NCI-H2227 (cell line): ENCODE measurements at regions not wholly inside any gene's neighbourhood (a gene's known extent, or its start where the extent isn't known, plus 50 kb on each side); places are given as distances from the start of the nearest gene placed in this dataset.
"Not testable (repeated sequence)": the region's sequence is repeated elsewhere in the genome, so short reads cannot be mapped to it uniquely, and the experiment has no call there.

Experiments used
- DNase-seq: peaks from one replicate; lab custom pipeline; 2025; ENCODE audit not compliant: unreplicated experiment; lab: John Stamatoyannopoulos, UW

DNA sequence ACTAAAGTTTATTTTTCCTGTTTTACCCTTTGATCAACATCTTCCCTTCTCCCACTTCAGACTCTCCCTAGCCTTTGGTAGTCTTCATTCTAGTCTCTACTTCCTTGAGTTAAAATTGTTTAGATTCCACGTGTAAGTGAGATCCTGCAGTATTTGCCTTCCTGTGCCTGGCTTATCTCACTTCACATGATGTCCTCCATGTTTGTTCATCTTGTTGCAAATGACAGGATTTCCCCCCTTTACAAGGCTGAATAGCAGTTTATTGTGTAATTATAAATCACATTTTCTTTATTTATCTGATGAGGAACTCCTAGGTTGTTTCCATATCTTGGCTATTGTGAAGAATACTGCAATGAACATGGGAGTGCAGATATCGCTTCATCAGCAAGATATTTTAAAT, 461.7 kb downstream of the CHSY3 start:
- DNase-seq, result no peak

DNA sequence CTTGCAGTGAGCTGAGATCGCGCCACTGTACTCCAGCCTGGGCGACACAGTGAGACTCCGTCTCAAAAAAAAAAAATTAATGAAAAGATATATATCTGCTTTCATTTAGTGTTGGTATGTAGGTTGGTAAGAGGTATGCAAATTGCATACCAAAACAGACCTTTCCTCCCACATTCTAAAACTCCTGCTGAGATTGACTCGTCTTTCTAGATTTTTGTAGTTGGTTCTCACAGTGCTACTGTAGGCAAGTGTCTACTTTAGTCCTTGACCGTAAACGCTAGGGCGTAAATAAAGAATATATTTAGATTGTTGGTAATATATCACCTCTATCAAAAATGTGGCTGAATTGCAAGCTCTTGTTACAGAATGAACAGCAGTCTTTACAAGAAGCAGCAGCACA, 445.9 kb downstream of the CHSY3 start:
- DNase-seq, result no peak

DNA sequence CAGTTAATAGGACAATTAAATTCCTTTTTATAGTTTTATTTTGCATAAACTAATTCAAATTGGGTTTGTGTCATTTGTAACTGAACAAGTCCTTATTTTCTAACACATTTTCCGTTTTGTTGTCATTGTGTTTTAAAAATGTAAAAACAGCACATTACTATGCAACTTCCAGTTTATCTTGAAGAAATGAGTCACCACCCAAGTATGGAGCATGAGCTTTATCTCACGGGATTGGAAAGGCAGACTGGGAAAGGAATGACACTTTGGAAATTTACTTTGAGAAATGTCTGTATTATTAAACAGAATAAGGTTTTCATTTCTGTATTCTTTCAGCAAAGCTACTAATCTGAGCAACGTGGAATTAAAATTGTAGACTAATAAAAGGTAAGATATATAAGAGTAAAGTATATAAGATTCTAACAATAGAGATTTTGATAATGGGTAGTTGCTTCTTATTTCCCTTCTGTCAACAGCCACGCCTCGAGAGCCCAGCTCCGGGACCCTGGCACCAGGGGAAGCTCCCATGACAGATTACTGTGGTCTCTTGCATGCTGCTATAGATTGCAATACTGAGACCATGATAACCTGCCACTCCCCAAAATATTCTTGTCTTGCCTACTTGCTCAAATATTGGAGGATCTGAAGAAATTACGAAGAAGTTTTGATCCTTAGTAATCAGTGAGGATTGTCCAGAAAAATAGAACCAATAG, 433.1 kb downstream of the CHSY3 start:
- DNase-seq, result no peak

DNA sequence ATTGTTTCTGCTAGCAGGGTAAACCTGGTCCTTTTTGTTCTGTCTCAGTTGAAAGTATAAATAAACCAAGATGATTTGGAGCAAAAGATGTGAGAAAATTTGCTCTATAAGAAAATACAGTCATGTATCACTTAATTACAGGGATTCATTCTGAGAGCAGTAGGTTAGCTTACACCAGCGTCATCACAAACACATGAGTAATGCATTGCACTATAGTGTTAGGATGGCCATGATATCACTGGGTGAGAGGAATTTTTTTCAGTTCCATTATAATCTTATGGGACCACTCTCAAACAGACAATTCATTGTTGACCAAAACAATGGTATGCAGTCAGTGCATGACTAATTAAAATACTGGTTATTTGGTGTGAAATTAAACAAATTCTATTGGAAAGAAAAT, 430.9 kb downstream of the CHSY3 start:
- DNase-seq, result no peak

DNA sequence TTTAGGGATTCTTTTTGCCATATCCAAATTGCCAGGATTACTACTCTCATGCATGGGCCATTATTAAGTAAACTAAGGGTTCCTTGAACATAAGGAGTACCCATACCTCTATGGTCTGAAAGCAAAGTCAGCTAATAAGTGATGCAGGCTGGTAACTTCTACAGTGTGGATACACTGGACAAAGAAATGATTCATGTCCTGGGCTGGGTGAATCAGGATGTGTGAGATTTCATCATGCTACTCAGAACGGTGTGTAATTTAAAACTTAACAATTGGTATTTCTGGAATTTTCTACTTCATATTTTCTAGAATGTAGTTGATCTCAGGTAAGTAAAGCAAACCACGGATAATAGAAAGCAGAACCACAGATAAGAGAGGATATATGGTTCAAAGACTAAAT, 428.8 kb downstream of the CHSY3 start:
- DNase-seq, result no peak

DNA sequence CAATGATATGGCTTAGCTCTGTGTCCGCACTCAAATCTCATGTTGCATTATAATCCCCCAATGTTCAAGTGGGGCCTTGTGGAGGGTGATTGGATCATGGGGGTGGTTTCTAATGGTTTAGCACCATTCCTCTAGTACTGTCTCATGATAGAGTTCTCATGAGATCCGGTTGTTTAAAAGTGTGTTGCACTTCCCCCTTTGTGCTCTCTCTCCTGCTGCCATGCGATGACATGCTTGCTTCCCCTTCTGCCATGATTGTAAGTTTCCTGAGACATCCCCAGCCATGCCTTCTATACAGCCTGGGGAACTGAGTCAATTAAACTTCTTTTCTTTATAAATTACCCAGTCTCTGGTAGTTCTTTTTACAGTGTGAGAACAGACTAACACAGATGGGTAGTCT, 427.1 kb downstream of the CHSY3 start:
- no peak for DNase-seq

DNA sequence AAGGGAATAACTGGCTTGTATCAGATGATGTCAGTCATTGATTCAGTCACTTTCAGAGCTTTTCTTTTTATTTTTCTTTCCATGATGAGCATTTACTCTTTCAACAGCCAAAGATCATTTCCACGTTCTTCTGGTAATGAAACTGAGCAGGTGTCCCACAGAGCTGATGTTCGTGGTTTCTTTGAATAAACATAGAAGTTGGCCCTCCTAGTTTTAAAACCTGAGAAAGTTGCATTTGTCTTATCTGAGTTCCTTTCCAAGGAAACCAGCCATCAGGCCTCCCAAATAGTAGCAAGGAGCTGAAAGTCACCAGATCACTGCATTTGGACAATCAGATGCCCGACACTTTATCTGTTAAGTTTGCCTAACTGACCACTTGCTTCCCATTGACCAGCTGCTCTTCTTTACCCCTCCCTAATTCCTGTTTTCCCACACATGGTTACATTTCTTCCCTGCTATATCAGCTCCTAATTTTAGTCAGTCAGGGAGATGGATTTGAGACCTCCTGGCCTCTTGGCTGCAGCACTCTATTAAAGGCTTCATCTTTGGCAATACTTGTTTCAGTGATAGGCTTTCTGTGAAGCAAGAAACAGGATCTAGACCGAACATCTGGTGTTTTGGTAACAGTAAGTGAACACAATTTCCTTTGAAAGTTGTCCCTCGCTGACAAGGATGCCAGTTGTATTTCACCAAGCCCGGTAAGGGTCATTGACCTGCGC, 420.8 kb downstream of the CHSY3 start:
- no peak for DNase-seq

DNA sequence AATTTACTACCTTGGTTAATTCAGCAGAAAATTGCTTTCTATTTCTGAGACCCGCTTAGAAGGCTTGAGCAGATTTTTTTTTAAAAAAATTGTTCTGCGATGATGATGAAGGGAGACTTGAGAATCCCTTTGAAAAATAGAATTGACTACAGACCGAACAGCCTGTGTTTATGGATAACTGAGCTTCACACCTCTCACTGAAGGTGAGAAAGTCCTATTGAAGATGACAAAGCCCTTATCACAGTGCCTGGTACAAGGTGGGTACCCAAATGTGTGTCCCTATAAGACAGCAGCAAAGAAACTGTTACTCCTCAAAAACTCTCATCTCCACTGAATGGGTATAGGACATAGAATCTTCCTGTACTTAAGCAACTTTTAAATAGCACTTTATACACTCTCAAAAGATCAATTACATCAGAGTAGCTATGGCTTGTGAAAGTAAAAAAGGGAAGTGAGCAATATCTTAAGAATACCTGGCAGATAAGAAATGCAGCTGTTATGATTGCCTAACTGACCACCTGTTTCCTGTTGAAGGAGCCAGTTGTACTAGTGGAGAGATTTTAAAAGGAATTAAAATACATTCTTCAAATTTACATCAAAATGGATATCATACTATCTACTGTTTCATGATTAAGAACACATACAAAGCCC, 419.7 kb downstream of the CHSY3 start:
- DNase-seq, result no peak

DNA sequence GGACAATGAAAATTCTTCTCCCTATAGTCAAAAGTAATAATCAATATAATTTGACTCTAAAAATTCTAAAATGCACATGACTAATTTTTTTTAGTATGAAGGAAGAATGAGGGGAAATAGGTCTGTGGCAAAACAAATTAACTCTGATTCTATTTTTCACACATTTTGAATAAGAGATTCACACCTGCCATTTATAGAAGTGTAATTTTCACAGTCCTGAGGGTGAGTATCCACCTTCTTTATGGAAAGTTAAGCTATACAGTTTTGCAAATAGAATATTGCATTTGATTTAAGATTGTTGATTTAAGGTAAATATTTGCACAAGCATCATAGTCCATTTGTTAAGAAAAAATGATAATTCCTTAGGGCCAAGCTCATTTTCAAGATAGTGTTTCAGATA, 417.7 kb downstream of the CHSY3 start:
- no peak for DNase-seq

DNA sequence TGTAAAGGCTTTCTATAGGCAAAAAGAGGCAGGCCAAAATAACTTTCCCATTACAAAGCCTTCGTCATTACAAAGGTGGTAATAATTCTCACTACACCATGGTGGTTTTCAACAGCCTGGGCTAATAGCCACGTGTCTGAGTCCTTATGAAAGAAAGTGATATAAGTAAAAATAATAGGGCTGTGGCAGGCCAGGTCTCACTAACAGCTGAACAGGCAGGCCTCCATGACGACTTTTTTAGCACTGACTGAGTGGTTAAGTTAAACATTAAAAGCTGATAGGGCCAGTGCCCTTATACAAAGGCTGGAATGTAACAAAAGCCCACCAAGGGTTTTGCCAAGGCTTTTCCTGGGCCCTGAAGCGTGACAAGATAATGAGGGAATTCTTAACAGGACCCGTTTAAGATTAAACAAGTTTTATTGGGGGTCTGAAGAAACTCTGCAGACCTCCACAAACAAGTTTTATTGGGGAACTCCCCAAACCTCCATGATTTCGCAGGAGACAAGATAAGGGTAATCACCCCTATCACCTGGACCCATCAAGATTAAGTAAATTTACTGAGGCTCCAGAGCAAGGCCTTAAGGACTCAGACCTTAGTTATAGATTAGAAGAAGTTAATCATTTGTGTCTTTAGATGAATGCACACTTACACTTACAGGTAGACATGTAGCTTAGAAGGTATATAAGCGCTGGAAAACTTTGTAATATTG, 412.9 kb downstream of the CHSY3 start:
- DNase-seq, result no peak

DNA sequence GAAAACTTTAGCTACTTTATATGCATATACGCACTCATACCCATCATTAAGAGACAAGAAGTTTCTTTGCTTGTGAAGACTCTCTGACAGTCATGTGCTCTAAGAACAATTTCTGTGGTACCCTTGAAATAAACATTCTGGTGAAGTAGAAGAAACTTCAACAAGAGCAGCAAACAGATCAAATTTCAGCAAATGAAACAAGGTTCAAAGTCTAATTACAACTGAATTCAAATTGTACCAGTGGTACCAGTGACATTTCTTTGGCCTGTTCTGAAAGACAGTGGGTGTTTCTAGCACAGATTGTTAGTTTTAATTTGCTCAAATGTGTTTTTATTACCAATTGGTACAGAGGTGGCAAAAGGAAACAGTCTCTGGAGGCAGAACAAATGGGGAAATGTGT, 391.0 kb downstream of the CHSY3 start:
- DNase-seq, result no peak

DNA sequence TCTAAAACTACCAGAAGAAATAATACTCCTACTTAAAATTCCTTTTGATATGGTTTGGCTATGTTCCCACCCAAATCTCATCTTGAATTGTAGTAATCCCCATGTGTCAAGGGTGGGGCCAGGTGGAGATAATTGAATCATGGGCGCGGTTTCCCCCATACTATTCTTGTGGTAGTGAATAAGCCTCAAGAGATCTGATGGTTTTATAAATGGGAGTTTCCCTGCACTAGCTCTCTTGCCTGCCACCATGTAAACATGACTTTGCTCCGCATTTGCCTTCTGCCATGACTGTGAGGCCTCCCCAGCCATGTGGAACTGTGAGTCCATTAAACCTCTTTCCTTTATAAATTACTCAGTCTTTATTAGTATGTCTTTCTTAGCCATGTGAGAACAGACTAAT, 390.5 kb downstream of the CHSY3 start:
- not testable (repeated sequence) for DNase-seq

DNA sequence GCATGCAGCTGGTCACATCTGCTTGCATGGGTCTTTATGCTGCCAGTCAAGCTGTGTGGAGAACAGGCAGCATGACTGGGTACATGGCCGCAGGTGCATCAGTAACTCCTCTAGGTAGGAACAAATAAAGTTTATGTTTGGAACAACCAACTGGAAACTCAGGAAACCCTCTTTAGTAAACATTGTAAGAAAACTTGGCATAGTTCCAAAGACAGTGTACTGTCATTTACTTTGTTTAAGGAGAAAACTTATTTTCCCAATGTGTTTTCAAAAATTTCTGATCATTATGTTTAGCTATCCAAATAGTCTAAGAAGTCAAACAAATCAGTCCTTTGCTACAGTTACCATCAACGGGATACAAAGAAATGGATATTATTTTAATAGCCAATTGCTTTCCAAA, 386.0 kb downstream of the CHSY3 start:
- no peak for DNase-seq

DNA sequence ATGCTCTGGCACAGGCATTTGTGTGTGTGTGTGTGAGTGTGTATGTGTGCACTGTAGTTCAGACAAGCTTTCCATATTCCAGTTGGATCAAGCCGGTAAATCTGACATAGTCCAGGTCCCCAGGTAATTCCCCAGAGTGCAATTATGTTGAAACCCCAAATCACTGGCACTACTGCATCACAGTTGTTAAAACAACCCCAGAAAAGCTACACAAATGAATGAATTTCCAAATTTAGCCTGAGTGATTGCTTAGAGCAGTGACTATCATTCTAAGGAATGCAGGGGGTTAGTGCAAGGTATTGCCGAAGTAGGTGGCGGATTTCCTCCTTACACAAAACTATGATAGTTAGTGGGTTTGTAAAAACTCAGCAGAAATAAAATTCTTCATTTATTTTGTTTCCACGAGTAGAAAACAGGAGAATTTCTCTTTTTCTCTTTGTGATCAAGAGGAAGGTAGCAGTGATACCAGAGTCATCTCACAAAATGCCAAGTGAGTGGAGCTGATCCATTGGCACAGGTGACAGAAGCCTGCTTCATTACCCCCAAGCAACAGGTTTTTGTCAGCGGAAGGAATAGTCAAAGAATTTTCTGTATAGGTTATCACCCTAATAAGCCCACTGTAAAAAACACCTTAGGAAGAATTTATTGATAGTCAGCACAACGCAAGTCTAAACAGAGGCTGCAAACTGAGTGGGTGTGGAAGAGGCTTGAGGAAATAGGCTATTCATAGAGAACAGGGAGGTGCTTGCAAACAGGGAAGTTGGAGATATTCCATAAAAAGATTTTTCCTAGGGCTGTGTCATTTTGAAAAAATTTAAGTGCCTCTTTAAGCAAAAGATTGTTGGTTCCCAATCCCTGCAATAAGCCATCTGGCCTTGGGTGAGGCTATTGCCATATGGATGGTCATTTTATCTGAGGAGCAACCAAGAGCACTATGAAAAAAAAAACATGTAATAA, 385.1 kb downstream of the CHSY3 start:
- DNase-seq, result no peak

DNA sequence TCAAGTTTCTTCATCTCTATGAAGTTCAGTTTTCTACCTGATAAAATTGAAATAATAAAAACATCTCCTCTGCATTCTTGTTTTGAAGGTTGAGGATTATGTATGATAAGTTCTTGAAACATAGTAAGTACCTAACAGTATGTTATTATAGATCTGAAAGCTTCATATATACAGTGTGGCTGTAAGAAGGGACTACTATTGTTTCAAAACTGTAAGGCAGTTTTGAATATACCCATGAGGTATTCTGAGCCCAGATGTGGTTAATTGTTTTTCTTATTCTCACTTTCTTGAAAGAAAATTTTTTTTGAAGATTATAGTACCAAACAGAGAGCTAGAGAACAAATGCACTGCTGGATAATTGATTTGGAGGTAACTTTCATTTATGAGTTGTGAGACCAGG, 383.2 kb downstream of the CHSY3 start:
- DNase-seq, result no peak

DNA sequence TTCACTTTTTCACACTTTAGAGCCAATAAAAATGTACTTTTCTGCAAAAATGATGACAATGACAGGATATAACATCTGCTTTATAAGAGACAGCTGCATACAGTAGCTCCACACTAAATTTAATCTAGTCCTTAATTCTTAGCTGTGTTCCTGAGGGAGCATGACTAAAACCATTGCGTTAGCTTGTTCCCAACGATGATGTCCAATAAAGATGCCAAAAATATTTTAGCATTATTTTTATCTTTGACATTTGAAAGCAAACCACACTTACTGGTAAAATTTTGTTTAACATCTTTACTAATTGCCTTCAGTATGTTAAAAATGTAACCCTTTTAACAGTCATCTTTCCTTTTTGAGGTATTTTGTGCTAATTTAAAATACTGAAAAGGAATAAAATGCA, 382.7 kb downstream of the CHSY3 start:
- no peak for DNase-seq

DNA sequence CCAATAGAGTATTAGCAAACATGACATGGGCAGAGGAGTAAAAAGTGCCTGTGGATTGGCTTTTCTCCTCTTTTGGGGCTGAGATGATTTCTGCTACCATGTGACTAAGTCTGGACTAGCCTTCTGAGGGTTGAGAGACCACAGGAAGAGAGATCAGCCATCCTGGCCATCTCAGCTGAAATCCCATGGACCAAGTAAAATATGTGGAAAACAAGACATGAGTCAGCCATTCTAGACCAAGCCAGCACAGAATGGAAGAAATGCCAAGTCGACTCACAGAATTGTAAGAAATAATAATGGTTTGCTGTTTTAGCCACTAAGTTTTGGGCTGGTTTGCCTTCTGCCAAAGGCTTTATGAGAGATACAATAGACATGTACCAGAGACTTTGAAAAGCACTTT, 377.8 kb downstream of the CHSY3 start:
- no peak for DNase-seq

DNA sequence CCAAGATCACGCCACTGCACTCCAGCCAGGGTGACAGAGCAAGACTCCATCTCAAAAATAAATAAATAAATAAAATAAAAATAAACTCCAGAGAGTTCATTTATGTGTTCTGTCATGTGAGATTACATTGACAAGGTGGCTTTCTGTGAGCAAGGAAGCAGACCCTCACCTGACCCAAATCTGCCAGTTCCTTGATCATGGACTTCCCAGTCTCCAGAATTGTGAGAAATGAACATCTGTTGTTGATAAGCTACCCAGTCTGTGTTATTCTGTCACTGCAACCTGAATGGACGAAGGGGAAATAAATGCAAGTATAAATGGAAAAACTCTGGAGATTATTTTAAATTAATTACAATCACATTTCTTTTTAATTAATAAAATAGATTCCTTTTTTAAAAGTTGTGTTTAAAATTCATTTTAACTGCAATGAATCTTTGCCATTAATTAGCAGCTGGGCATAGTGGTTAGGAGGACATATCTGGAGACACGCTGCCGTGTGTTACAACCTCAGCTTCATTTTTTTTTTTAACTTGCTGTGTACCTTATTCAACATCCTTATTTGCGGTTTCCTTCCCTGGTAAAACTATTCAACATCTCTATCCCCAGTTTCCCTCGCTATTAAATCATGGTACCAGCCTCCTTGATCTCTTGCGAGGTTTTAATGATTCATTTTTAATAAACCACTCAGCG, 376.4 kb downstream of the CHSY3 start:
- DNase-seq, result no peak

DNA sequence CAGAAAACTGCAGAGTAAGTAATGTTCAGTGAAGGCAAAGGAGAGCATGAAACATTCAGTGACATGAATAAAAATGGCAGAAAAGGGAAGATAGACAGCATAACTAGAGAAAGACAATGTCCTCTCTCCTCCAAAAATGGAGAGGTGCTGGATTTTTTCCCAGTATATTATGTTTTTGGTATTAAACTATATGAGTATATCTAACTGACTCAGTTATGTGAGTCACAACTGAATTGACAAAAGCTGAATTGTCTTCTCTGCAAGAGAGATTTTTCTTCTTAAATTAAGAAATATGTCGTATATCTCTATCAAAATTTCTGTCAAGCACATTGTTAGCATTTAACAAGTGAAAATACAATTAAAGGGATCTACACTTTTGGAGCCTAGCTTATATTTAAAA, 375.1 kb downstream of the CHSY3 start:
- no peak for DNase-seq

DNA sequence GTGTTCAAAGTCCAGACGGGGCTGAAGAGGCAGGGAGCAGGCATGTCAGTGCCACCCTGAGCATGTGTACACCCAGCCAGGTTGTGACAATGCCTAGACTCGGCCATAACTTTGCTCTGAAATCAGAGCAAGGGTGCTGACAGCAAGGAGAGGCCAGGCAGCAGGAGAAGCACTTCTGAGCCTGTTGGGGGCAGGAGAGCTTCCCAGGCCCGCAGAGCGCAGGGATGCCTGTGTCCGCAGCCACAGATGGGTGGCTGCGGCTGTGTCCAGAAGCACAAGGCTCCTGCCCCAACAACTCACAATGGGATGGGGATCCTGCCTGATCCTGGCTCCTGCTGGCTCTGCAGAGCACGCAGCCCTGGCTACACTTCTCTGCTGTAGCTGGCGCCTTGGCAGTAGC, 373.9 kb downstream of the CHSY3 start:
- no peak for DNase-seq
